ENCODE measurements at regions not wholly inside any gene's neighbourhood (a gene's known extent, or its start where the extent isn't known, plus 50 kb on each side); places are given as distances from the start of the nearest gene placed in this dataset.
"Not testable (repeated sequence)": the region's sequence is repeated elsewhere in the genome, so short reads cannot be mapped to it uniquely, and the experiment has no call there.

GRCh38 chr2:126952216-126952615 lies 53.5 kb downstream of the TEX51 start:
- H3K27me3 ChIP-seq, result no peaks in the 10 kb centered on the region
- TF ChIP-seq CTCF (IDR thresholded peaks at IDR 0.05), result no peak
- H3K4me1 ChIP-seq (ENCODE audit: control insufficient read depth in 1 of 2, insufficient read depth in 1 of 2, low read depth in 1 of 2, low read length in 1 of 2), result no peaks in the 10 kb centered on the region
- H3K27ac ChIP-seq, result no peak overlapping the region
- no peaks in the 10 kb centered on the region for H3K9me3 ChIP-seq
- no peak overlapping the region for H3K4me3 ChIP-seq (ENCODE audit: low read depth in 1 of 2, low read length in 1 of 2)
- H3K36me3 ChIP-seq, result no peaks in the 10 kb centered on the region

- no peak for TF ChIP-seq CTCF (IDR thresholded peaks at IDR 0.05)
- Histone ChIP-seq H3K4me1 (ENCODE audit: control insufficient read depth in 1 of 2, insufficient read depth in 1 of 2, low read depth in 1 of 2, low read length in 1 of 2) (no peaks in the 10 kb centered on the region), H3K27ac (no peak overlapping the region), H3K36me3 (no peaks in the 10 kb centered on the region), H3K9me3 (no peaks in the 10 kb centered on the region), H3K4me3 (ENCODE audit: low read depth in 1 of 2, low read length in 1 of 2) (no peak overlapping the region), H3K27me3 (no peaks in the 10 kb centered on the region)
These were observed 54.8 kb downstream of the TEX51 start for GRCh38 chr2:126953483-126953882.

- no peaks in the 10 kb centered on the region for H3K27me3 ChIP-seq
- no peaks in the 10 kb centered on the region for H3K9me3 ChIP-seq
- TF ChIP-seq CTCF (IDR thresholded peaks at IDR 0.05), result no peak
- H3K4me3 ChIP-seq (ENCODE audit: low read depth in 1 of 2, low read length in 1 of 2), result no peak overlapping the region
- H3K27ac ChIP-seq, result no peak overlapping the region
- H3K4me1 ChIP-seq (ENCODE audit: control insufficient read depth in 1 of 2, insufficient read depth in 1 of 2, low read depth in 1 of 2, low read length in 1 of 2), result no peaks in the 10 kb centered on the region
- no peaks in the 10 kb centered on the region for H3K36me3 ChIP-seq
These were observed 56.1 kb downstream of the TEX51 start for GRCh38 chr2:126954831-126955230.

- not testable (repeated sequence) for H3K36me3 ChIP-seq; H3K27ac ChIP-seq; H3K27me3 ChIP-seq; H3K9me3 ChIP-seq; H3K4me3 ChIP-seq (ENCODE audit: low read depth in 1 of 2, low read length in 1 of 2); H3K4me1 ChIP-seq (ENCODE audit: control insufficient read depth in 1 of 2, insufficient read depth in 1 of 2, low read depth in 1 of 2, low read length in 1 of 2)
These were observed 58.1 kb downstream of the TEX51 start for GRCh38 chr2:126956773-126957172.

- Histone ChIP-seq H3K27me3 (peaks cover 9% of the 10 kb centered on the region), H3K4me1 (ENCODE audit: control insufficient read depth in 1 of 2, insufficient read depth in 1 of 2, low read depth in 1 of 2, low read length in 1 of 2) (no peaks in the 10 kb centered on the region), H3K9me3 (no peaks in the 10 kb centered on the region), H3K36me3 (no peaks in the 10 kb centered on the region), H3K27ac (no peak overlapping the region), H3K4me3 (ENCODE audit: low read depth in 1 of 2, low read length in 1 of 2) (no peak overlapping the region)
- no peak for TF ChIP-seq CTCF (IDR thresholded peaks at IDR 0.05)
These were observed 64.7 kb downstream of the TEX51 start for GRCh38 chr2:126963390-126963789.

GRCh38 chr2:126966601-126967000 lies 67.9 kb downstream of the TEX51 start:
- no peak for TF ChIP-seq CTCF (IDR thresholded peaks at IDR 0.05)
- Histone ChIP-seq H3K27me3 (peaks cover 41% of the 10 kb centered on the region), H3K4me3 (ENCODE audit: low read depth in 1 of 2, low read length in 1 of 2) (no peak overlapping the region), H3K4me1 (ENCODE audit: control insufficient read depth in 1 of 2, insufficient read depth in 1 of 2, low read depth in 1 of 2, low read length in 1 of 2) (no peaks in the 10 kb centered on the region), H3K36me3 (no peaks in the 10 kb centered on the region), H3K27ac (no peak overlapping the region), H3K9me3 (no peaks in the 10 kb centered on the region)
